ENCODE measurements at regions not wholly inside any gene's neighbourhood (a gene's known extent, or its start where the extent isn't known, plus 50 kb on each side); places are given as distances from the start of the nearest gene placed in this dataset.

DNA sequence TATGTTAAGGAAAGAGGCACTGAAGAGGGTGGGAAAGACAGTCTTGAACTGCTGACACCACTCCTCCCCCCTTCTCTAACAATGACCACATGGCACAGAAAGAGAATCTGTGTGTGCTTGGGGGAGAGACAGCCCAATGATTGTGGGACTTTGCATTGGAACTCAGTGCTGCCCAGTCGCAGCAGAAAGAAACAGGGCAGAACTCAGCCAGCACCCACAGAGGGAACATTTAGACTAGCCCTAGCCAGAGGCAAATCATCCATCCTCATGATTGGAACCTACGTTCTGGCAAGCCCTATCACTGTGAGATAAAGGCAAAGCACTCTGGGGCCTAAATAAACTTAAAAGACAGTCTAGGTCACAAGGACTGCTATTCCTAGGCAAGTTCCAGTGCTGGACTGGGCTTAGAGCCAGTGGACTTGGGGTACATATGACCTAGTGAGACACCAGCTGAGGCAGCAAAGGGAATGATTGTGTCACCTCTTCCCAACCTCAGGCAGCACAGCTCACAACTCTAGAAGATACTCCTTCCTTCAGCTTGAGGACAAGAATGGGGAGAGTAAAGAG, 132.8 kb upstream of the S100G start:
- intact Hi-C loops (cut with micrococcal nuclease) (no loop called here), in situ Hi-C loops (cut with MboI) (no loop called here)
- H3K9me1 ChIP-seq (ENCODE audit: control insufficient read depth, insufficient read depth, low read length), result no peaks in the 10 kb centered on the region
- no peak for ATAC-seq
- no peaks in the 10 kb centered on the region for H3K79me2 ChIP-seq (ENCODE audit: control insufficient read depth, insufficient read depth, low read length)
- WGBS (ENCODE audit: insufficient coverage, low coverage, missing lambda C conversion rate), result 0% methylated on average over 1 of the region's 2 CpGs
- H3K4me1 ChIP-seq (replicated peaks in 1 of 2; ENCODE audit: control insufficient read depth in 2 of 2, insufficient read depth in 2 of 2, low read length in 2 of 2), result no peaks in the 10 kb centered on the region
- no peak for FAIRE-seq
- CTCF ChIA-PET (ENCODE audit: low intra/inter-chr PET ratio), result no interaction called here
- no peaks in the 10 kb centered on the region for H4K20me1 ChIP-seq (replicated peaks; ENCODE audit: control insufficient read depth, insufficient read depth, low read length)
- H2AFZ ChIP-seq (ENCODE audit: low read depth, low read length), result peak overlapping the region; percentile 23; the same call in 1 of the 2 replicates
- BruUV-seq (replicated peaks), result no TSS peak
- no peak overlapping the region for H3K4me2 ChIP-seq (ENCODE audit: insufficient read depth, low read length)
- H3K27me3 ChIP-seq (ENCODE audit: control insufficient read depth in 2 of 2, insufficient read depth in 2 of 2, low read length in 2 of 2), result no peaks in the 10 kb centered on the region
- H3K4me3 ChIP-seq, result no peak overlapping the region
- TF ChIP-seq IFI16 (CRISPR knock-in tag; IDR thresholded peaks at IDR 0.05), result no peak
- TF ChIP-seq SP1 (CRISPR knock-in tag; IDR thresholded peaks at IDR 0.05), result no peak
- TF ChIP-seq CC2D1A (IDR thresholded peaks at IDR 0.05), result no peak
- TF ChIP-seq, protein P1, sequence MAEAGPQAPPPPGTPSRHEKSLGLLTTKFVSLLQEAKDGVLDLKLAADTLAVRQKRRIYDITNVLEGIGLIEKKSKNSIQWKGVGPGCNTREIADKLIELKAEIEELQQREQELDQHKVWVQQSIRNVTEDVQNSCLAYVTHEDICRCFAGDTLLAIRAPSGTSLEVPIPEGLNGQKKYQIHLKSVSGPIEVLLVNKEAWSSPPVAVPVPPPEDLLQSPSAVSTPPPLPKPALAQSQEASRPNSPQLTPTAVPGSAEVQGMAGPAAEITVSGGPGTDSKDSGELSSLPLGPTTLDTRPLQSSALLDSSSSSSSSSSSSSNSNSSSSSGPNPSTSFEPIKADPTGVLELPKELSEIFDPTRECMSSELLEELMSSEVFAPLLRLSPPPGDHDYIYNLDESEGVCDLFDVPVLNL (CRISPR knock-in tag; IDR thresholded peaks at IDR 0.05; ENCODE audit: low read depth), result no peak
- TF ChIP-seq RBM34 (IDR thresholded peaks at IDR 0.05; ENCODE audit: borderline replicate concordance, insufficient read depth, low read length), result no peak
- no peak for TF ChIP-seq RUNX1 (IDR thresholded peaks at IDR 0.05; ENCODE audit: low read depth)
- no peak for TF ChIP-seq HDAC6 (IDR thresholded peaks at IDR 0.05; ENCODE audit: low read depth, low read length)
- no peak for TF ChIP-seq ARID1B (IDR thresholded peaks at IDR 0.05)
- TF ChIP-seq BCOR (IDR thresholded peaks at IDR 0.05), result no peak
- TF ChIP-seq, protein P2, sequence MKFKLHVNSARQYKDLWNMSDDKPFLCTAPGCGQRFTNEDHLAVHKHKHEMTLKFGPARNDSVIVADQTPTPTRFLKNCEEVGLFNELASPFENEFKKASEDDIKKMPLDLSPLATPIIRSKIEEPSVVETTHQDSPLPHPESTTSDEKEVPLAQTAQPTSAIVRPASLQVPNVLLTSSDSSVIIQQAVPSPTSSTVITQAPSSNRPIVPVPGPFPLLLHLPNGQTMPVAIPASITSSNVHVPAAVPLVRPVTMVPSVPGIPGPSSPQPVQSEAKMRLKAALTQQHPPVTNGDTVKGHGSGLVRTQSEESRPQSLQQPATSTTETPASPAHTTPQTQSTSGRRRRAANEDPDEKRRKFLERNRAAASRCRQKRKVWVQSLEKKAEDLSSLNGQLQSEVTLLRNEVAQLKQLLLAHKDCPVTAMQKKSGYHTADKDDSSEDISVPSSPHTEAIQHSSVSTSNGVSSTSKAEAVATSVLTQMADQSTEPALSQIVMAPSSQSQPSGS (CRISPR knock-in tag; IDR thresholded peaks at IDR 0.05), result no peak
- no peak for TF ChIP-seq PURB (CRISPR knock-in tag; IDR thresholded peaks at IDR 0.05; ENCODE audit: low read depth)
- no peak overlapping the region for H3K27ac ChIP-seq (ENCODE audit: extremely low read depth, low read depth, low read length)
- no peaks in the 10 kb centered on the region for H3K9me3 ChIP-seq (replicated peaks; ENCODE audit: control insufficient read depth, insufficient read depth, low read depth, low read length)
- POLR2A ChIA-PET, result no interaction called here
- DNase-seq (ENCODE audit: extremely low read depth in 1 of 4, low spot score in 3 of 4), result no peak
- H3K9ac ChIP-seq (ENCODE audit: insufficient read depth in 1 of 2, low read depth in 2 of 2, low read length in 2 of 2), result no peak overlapping the region
- H3K36me3 ChIP-seq (ENCODE audit: control insufficient read depth, insufficient read depth, low read length), result no peaks in the 10 kb centered on the region
